HepG2 (cell line): ENCODE measurements at regions not wholly inside any gene's neighbourhood (a gene's known extent, or its start where the extent isn't known, plus 50 kb on each side); places are given as distances from the start of the nearest gene placed in this dataset.

Experiments
- ATAC-seq: fragments of 200-7000 bp; cut with Tn5 transposase; 3 replicates; pipeline ENCODE4 v1.9.1; 2020; ENCODE audit warnings: mild to moderate bottlenecking, moderate library complexity
- BruUV-seq: library from RNA; stranded (reverse); fragments of 400-500 nt; replicated peaks from 2 replicates; lab custom pipeline; 2021; lab: Mats Ljungman, UMichigan
- CTCF ChIA-PET: fragments of 300-600 bp; formaldehyde crosslinking; extraction: SDS; loops from one replicate; lab custom pipeline; 2021; ENCODE audit warnings: low total read pairs, inconsistent platforms, low intra/inter-chr PET ratio; lab: Yijun Ruan, JAX
- POLR2A ChIA-PET: fragments of 350-600 bp; sonication (Branson Sonifier 250); formaldehyde crosslinking; loops from one replicate; lab custom pipeline; 2020; ENCODE audit warnings: antibody characterized with exemption, inconsistent platforms; lab: Yijun Ruan, JAX
- DNase-seq: peaks from one replicate; pipeline ENCODE4 v3.0.0-alpha.2; 2015; ENCODE audit warnings: low spot score
- FAIRE-seq: peaks from 3 replicates; lab custom pipeline; 2011; peaks lifted over from hg19 to GRCh38; lab: Jason Lieb, UNC
- H2AFZ ChIP-seq: one replicate; pipeline ENCODE4 v1.6.1; 2011; ENCODE audit warnings: low read length, inconsistent platforms
- H3K27ac ChIP-seq: fragments of 300-600 bp; 3 replicates; pipeline ENCODE4 v1.8.0; 2011; ENCODE audit warnings: mixed run types, mild to moderate bottlenecking, mixed read lengths, low read length, inconsistent platforms; ENCODE audit not compliant: insufficient read depth; ENCODE audit errors: extremely low read length
- H3K27me3 ChIP-seq, 2 experiments: fragments of 200-600 bp in 1 of 2; 2 replicates in 1 of 2; 3 replicates in 1 of 2; pipeline versions ENCODE4 v1.6.0 to v1.8.0; 2011; ENCODE audit warnings: low read length in 2 of 2, mild to moderate bottlenecking in 2 of 2, moderate library complexity in 2 of 2, inconsistent platforms in 1 of 2; ENCODE audit not compliant: insufficient read depth in 2 of 2, control insufficient read depth in 1 of 2
- H3K36me3 ChIP-seq, 2 experiments: fragments of 200-600 bp in 1 of 2; replicated peaks in 1 of 2; 2 replicates in 1 of 2; 3 replicates in 1 of 2; pipeline versions ENCODE4 v1.5.1 to v1.8.0; 2011; ENCODE audit warnings: low read length in 2 of 2, inconsistent platforms in 1 of 2; ENCODE audit not compliant: insufficient read depth in 2 of 2, control insufficient read depth in 1 of 2
- H3K4me1 ChIP-seq: 2 replicates; pipeline ENCODE4 v1.5.1; 2012; ENCODE audit warnings: low read length, inconsistent platforms; ENCODE audit not compliant: insufficient read depth
- H3K4me2 ChIP-seq: 2 replicates; pipeline ENCODE4 v1.6.0; 2011; ENCODE audit warnings: low read depth, low read length, inconsistent platforms
- H3K4me3 ChIP-seq, 3 experiments: fragments of 200-600 bp in 1 of 3; sonication (generic), shearing (Covaris generic) in 1 of 3; replicated peaks in 1 of 3; 2 replicates each; pipeline ENCODE4 v1.5.1; 2011 to 2016; ENCODE audit warnings: low read length in 3 of 3, inconsistent platforms in 2 of 3, low read depth in 2 of 3, mild to moderate bottlenecking in 2 of 3, control low read depth in 1 of 3, mixed read lengths in 1 of 3; ENCODE audit not compliant: insufficient read depth in 1 of 3
- H3K79me2 ChIP-seq: one replicate; pipeline ENCODE4 v1.6.1; 2011; ENCODE audit warnings: low read length, inconsistent platforms; ENCODE audit not compliant: insufficient read depth
- H3K9ac ChIP-seq: 2 replicates; pipeline ENCODE4 v1.6.0; 2011; ENCODE audit warnings: mild to moderate bottlenecking, low read depth, low read length, inconsistent platforms; ENCODE audit not compliant: insufficient read depth
- H3K9me3 ChIP-seq: 2 replicates; pipeline ENCODE4 v1.5.1; 2012; ENCODE audit warnings: mild to moderate bottlenecking, low read length
- H4K20me1 ChIP-seq: 2 replicates; pipeline ENCODE4 v1.6.0; 2011; ENCODE audit warnings: inconsistent platforms, mild to moderate bottlenecking, low read length, moderate library complexity; ENCODE audit not compliant: insufficient read depth
- CBX1 ChIP-seq: IDR thresholded peaks from one replicate; pipeline ENCODE4 v1.6.1; 2016; ENCODE audit warnings: antibody characterized with exemption, low read depth
- FOSL2 ChIP-seq: sonication (generic); formaldehyde crosslinking; IDR thresholded peaks from 2 replicates; pipeline ENCODE4 v1.4.0; 2020; ENCODE audit warnings: missing genetic modification reagents
- GATA4 ChIP-seq: sonication (generic); IDR thresholded peaks from 2 replicates; pipeline ENCODE4 v1.6.1; 2016; ENCODE audit warnings: antibody characterized with exemption, low read depth, borderline replicate concordance
- NFYC ChIP-seq: IDR thresholded peaks from 2 replicates; pipeline ENCODE4 v1.6.1; 2016; ENCODE audit warnings: missing genetic modification reagents, missing compliant biosample characterization
- TRAFD1 ChIP-seq: sonication (generic); formaldehyde crosslinking; IDR thresholded peaks from 2 replicates; pipeline ENCODE4 v1.5.1; 2020; ENCODE audit warnings: missing genetic modification reagents, mild to moderate bottlenecking, borderline replicate concordance
- XBP1 ChIP-seq: sonication (generic); formaldehyde crosslinking; IDR thresholded peaks from 2 replicates; pipeline ENCODE4 v1.5.0; 2020; ENCODE audit warnings: missing genetic modification reagents
- ZBTB37 ChIP-seq: sonication (generic); formaldehyde crosslinking; IDR thresholded peaks from 2 replicates; pipeline ENCODE4 v1.4.0; 2020; ENCODE audit warnings: mild to moderate bottlenecking, missing genetic modification reagents
- ZNF530 ChIP-seq: sonication (generic); formaldehyde crosslinking; IDR thresholded peaks from 2 replicates; pipeline ENCODE4 v1.5.0; 2020; ENCODE audit warnings: low read depth, mild to moderate bottlenecking, missing genetic modification reagents
- ZNF788 ChIP-seq: sonication (generic); formaldehyde crosslinking; IDR thresholded peaks from 2 replicates; pipeline ENCODE4 v1.5.0; 2020; ENCODE audit warnings: mild to moderate bottlenecking, missing genetic modification reagents, borderline replicate concordance
- ZNF839 ChIP-seq: sonication (generic); formaldehyde crosslinking; IDR thresholded peaks from 2 replicates; pipeline ENCODE4 v1.4.0; 2020; ENCODE audit warnings: missing genetic modification reagents, mild to moderate bottlenecking, borderline replicate concordance
- in situ Hi-C: cut with HindIII; loops from 2 replicates; pipeline ENCODE4 v1.10.0; 2017; ENCODE audit warnings: low pct_unique_long_range_greater_than_20kb; ENCODE audit not compliant: extremely low pct_ligation_motif_present
- intact Hi-C: fragments of 100-400 bp; cut with micrococcal nuclease; formaldehyde crosslinking; loops from one replicate; pipeline ENCODE4 v1.10.0; 2022; ENCODE audit not compliant: unreplicated experiment

- TF ChIP-seq GATA4 (no peak), CBX1 (no peak), ZNF788 (no peak), FOSL2 (CRISPR knock-in tag) (no peak), ZNF839 (CRISPR knock-in tag) (no peak), TRAFD1 (CRISPR knock-in tag) (no peak), NFYC (CRISPR knock-in tag) (no peak), XBP1 (CRISPR knock-in tag) (no peak), ZBTB37 (CRISPR knock-in tag) (no peak), ZNF530 (no peak)
These were observed 68.5 kb upstream of the FSTL5 start for GRCh38 chr4:162232349-162232748.

More at GRCh38 chr4:162232349-162232748, 68.5 kb upstream of the FSTL5 start:
- no peaks in the 10 kb centered on the region for H4K20me1 ChIP-seq
- FAIRE-seq (no peak), DNase-seq (no peak), ATAC-seq (no peak)
- H3K36me3 ChIP-seq = no peaks in the 10 kb centered on the region
- in situ Hi-C loops = no loop called here
- H3K9ac ChIP-seq = no peak overlapping the region
- BruUV-seq = no TSS peak
- H2AFZ ChIP-seq = no peak overlapping the region
- H3K27me3 ChIP-seq = no peaks in the 10 kb centered on the region
- intact Hi-C loops = no loop called here
- CTCF ChIA-PET = no interaction called here
- no peak overlapping the region for H3K4me2 ChIP-seq
- no peak overlapping the region for H3K4me3 ChIP-seq
- no peak overlapping the region for H3K27ac ChIP-seq
- no peaks in the 10 kb centered on the region for H3K79me2 ChIP-seq
- H3K9me3 ChIP-seq = no peaks in the 10 kb centered on the region
- no peaks in the 10 kb centered on the region for H3K4me1 ChIP-seq
- POLR2A ChIA-PET = no interaction called here
